GM12891 (cell line): ENCODE measurements at regions not wholly inside any gene's neighbourhood (a gene's known extent, or its start where the extent isn't known, plus 50 kb on each side); places are given as distances from the start of the nearest gene placed in this dataset.

ENCODE experiments used
- POLR2A ChIP-seq: IDR thresholded peaks from 2 replicates; pipeline ENCODE4 v1.6.1; 2011; ENCODE audit warnings: low read depth, low read length, control low read depth
- POLR2AphosphoS5 ChIP-seq: IDR thresholded peaks from 2 replicates; pipeline ENCODE4 v1.6.1; 2011; ENCODE audit warnings: low read depth, low read length, control low read depth
- SPI1 ChIP-seq: IDR thresholded peaks from 2 replicates; pipeline ENCODE4 v1.6.1; 2011; ENCODE audit warnings: low read depth, low read length, control low read depth

- TF ChIP-seq POLR2AphosphoS5 (no peak), POLR2A (no peak), SPI1 (no peak)
These were observed 142.3 kb upstream of the SOX2 start for GRCh38 chr3:181569356-181569940.
